ENCODE measurements at regions not wholly inside any gene's neighbourhood (a gene's known extent, or its start where the extent isn't known, plus 50 kb on each side); places are given as distances from the start of the nearest gene placed in this dataset.

- no TSS peak for BruUV-seq (replicated peaks)
- no peak for DNase-seq (ENCODE audit: unreplicated experiment)
- H3K36me3 Mint-ChIP-seq (ENCODE audit: insufficient read depth, unreplicated experiment): no peaks in the 10 kb centered on the region
- H3K4me3 Mint-ChIP-seq (ENCODE audit: unreplicated experiment): no peak overlapping the region
- H3K27ac Mint-ChIP-seq (ENCODE audit: low read depth, unreplicated experiment): no peak overlapping the region
- ChIA-PET POLR2A (no interaction called here), CTCF (no interaction called here)
- TF ChIP-seq CTCF (IDR thresholded peaks at IDR 0.05; ENCODE audit: unreplicated experiment): no peak
- intact Hi-C loops (cut with micrococcal nuclease): no loop called here
- H3K4me1 Mint-ChIP-seq (ENCODE audit: insufficient read depth, unreplicated experiment): no peaks in the 10 kb centered on the region
- H3K9me3 Mint-ChIP-seq (ENCODE audit: unreplicated experiment): no peaks in the 10 kb centered on the region
- peaks cover 55% of the 10 kb centered on the region for H3K27me3 Mint-ChIP-seq (ENCODE audit: insufficient read depth, unreplicated experiment)
Observed at GRCh38 chr11:81515566-81515965, 1218.1 kb downstream of the FAM181B start.

DNA sequence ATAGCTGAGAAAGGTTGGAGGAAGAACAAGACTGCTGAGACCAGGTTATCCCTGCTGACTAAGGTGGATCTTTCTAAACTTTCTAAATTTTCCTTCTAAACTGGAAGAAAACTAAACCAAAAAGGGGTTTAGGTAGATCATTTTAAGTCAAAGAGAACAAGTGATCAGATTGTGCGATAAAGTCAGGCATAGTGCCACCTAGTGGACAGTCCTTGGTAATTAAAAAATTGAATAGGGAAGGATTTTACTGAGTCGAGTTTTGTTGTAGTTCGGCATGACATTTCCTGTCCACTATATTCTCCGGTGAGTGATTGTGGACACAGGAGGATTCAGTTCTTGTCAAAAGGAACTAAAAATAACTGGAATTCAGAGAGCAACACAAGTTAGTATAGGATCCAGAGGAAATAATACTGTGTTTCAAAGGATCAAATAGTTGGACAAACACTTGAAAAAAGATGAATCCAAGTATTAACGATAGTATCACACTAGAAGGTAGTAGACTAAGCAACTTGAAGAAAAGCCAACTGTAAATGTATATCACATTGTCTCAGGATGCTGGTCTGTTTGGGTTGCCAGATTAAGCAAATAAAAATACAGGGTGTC, 1236.4 kb downstream of the FAM181B start:
- H3K4me3 Mint-ChIP-seq (ENCODE audit: unreplicated experiment): no peak overlapping the region

GRCh38 chr11:81496601-81497000, 1237.1 kb downstream of the FAM181B start:
- Mint-ChIP-seq H3K27me3 (ENCODE audit: insufficient read depth, unreplicated experiment) (peaks cover 23% of the 10 kb centered on the region), H3K4me1 (ENCODE audit: insufficient read depth, unreplicated experiment) (no peaks in the 10 kb centered on the region), H3K9me3 (ENCODE audit: unreplicated experiment) (no peaks in the 10 kb centered on the region), H3K36me3 (ENCODE audit: insufficient read depth, unreplicated experiment) (no peaks in the 10 kb centered on the region), H3K4me3 (ENCODE audit: unreplicated experiment) (no peak overlapping the region), H3K27ac (ENCODE audit: low read depth, unreplicated experiment) (no peak overlapping the region)
- POLR2A ChIA-PET: no interaction called here
- intact Hi-C loops (cut with micrococcal nuclease): loop anchor here (10.0 kb wide), 1 partner anchor 52 kb away; no protein-coding TSS in a partner anchor
- no peak for TF ChIP-seq CTCF (IDR thresholded peaks at IDR 0.05; ENCODE audit: unreplicated experiment)
- CTCF ChIA-PET: interaction anchor here (0.5 to 2.0 kb wide), 25 partner anchors 9 to 1891 kb away, joined by 3 to 9 read pairs (median 4); no protein-coding TSS in a partner anchor
- no peak for DNase-seq (ENCODE audit: unreplicated experiment)
- no TSS peak for BruUV-seq (replicated peaks)

More for the DNA sequence above, 1236.4 kb downstream of the FAM181B start:
- no TSS peak for BruUV-seq (replicated peaks)
- H3K36me3 Mint-ChIP-seq (ENCODE audit: insufficient read depth, unreplicated experiment): no peaks in the 10 kb centered on the region
- intact Hi-C loops (cut with micrococcal nuclease): loop anchor here (10.0 kb wide), 1 partner anchor 53 kb away; no protein-coding TSS in a partner anchor
- peaks cover 30% of the 10 kb centered on the region for H3K27me3 Mint-ChIP-seq (ENCODE audit: insufficient read depth, unreplicated experiment)
- TF ChIP-seq CTCF (IDR thresholded peaks at IDR 0.05; ENCODE audit: unreplicated experiment): peak; percentile 35
- H3K27ac Mint-ChIP-seq (ENCODE audit: low read depth, unreplicated experiment): no peak overlapping the region
- no peaks in the 10 kb centered on the region for H3K9me3 Mint-ChIP-seq (ENCODE audit: unreplicated experiment)
- ChIA-PET POLR2A (no interaction called here), CTCF (interaction anchor here (0.5 to 2.0 kb wide), 31 partner anchors 8 to 1891 kb away, joined by 3 to 9 read pairs (median 4); no protein-coding TSS in a partner anchor)
- H3K4me1 Mint-ChIP-seq (ENCODE audit: insufficient read depth, unreplicated experiment): no peaks in the 10 kb centered on the region
- peak; percentile 59 for DNase-seq (ENCODE audit: unreplicated experiment)

DNA sequence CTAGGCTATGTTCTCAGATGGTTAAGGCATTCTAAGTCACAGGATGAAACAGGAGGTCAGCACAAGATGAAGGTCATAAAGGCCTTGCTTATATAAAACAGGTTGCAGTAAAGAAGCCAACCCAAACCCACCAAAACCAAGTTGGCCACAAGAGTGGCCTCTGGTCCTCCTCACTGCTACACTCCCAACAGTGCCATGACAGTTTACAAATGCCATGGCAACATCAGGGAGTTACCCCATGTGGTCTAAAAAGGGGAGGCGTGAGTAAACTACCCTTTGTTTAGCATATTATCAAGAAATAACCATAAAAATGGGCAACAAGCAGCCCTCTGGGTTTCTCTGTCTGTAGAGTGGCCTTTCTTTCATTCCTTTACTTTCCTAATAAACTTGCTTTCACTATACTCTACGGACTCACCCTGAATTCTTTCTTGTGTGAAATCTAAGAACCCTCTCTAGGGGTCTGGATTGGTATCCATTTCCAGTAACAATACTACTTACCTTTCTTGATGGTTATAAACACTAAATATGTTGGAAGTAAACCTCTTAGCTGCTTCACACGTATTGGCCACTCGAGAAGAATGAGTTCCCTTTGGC, 1237.9 kb downstream of the FAM181B start:
- Mint-ChIP-seq H3K27ac (ENCODE audit: low read depth, unreplicated experiment) (no peak overlapping the region), H3K36me3 (ENCODE audit: insufficient read depth, unreplicated experiment) (no peaks in the 10 kb centered on the region), H3K4me1 (ENCODE audit: insufficient read depth, unreplicated experiment) (no peaks in the 10 kb centered on the region), H3K27me3 (ENCODE audit: insufficient read depth, unreplicated experiment) (peaks cover 20% of the 10 kb centered on the region), H3K9me3 (ENCODE audit: unreplicated experiment) (no peaks in the 10 kb centered on the region), H3K4me3 (ENCODE audit: unreplicated experiment) (no peak overlapping the region)
- DNase-seq (ENCODE audit: unreplicated experiment): no peak
- BruUV-seq (replicated peaks): no TSS peak
- TF ChIP-seq CTCF (IDR thresholded peaks at IDR 0.05; ENCODE audit: unreplicated experiment): no peak
- intact Hi-C loops (cut with micrococcal nuclease): loop anchor here (10.0 kb wide), 1 partner anchor 51 kb away; no protein-coding TSS in a partner anchor
- POLR2A ChIA-PET: no interaction called here
- CTCF ChIA-PET: interaction anchor here (0.5 to 2.0 kb wide), 13 partner anchors 10 to 1893 kb away, joined by 3 to 9 read pairs (median 4); no protein-coding TSS in a partner anchor

All from MCF 10A (cell line).